Caco-2 (cell line): ENCODE measurements at regions not wholly inside any gene's neighbourhood (a gene's known extent, or its start where the extent isn't known, plus 50 kb on each side); places are given as distances from the start of the nearest gene placed in this dataset.

Source experiments
- BruUV-seq: library from RNA; stranded (reverse); fragments of 400-500 nt; replicated peaks from 2 replicates; lab custom pipeline; 2021; lab: Mats Ljungman, UMichigan
- CTCF ChIA-PET: fragments of 300-600 bp; sonication (Branson Sonifier 250); formaldehyde crosslinking; loops from one replicate; lab custom pipeline; 2022; ENCODE audit warnings: antibody characterized with exemption; lab: Charles Lee
- POLR2A ChIA-PET: fragments of 300-600 bp; sonication (Branson Sonifier 250); formaldehyde crosslinking; loops from one replicate; lab custom pipeline; 2022; ENCODE audit warnings: antibody characterized with exemption; lab: Charles Lee
- DNase-seq, 2 experiments: peaks; one replicate each; pipeline versions ENCODE4 v3.0.0 to v3.0.0-alpha.2; 2020 to 2022
- H3K27me3 ChIP-seq: replicated peaks from 2 replicates; pipeline ENCODE4 v1.6.0; 2011; ENCODE audit warnings: low read length; ENCODE audit not compliant: control insufficient read depth, insufficient read depth
- H3K36me3 ChIP-seq: 2 replicates; pipeline ENCODE4 v1.5.1; 2011; ENCODE audit warnings: low read length; ENCODE audit not compliant: control insufficient read depth, insufficient read depth
- H3K4me1 ChIP-seq: fragments of 250-450 bp; sonication (Bioruptor Pico); 2 replicates; pipeline ENCODE4 v1.5.1; 2020; ENCODE audit warnings: mild to moderate bottlenecking
- H3K4me3 ChIP-seq: 2 replicates; pipeline ENCODE4 v1.5.1; 2011; ENCODE audit warnings: low read depth, mild to moderate bottlenecking, control low read depth, low read length
- H3K9me3 ChIP-seq: fragments of 250-450 bp; sonication (Bioruptor Pico); 2 replicates; pipeline ENCODE4 v1.5.1; 2020; ENCODE audit warnings: mild to moderate bottlenecking, moderate library complexity
- H3K27ac Mint-ChIP-seq: one replicate; pipeline ENCODE4 v1.8.0; 2022; ENCODE audit warnings: mixed read lengths; ENCODE audit not compliant: unreplicated experiment
- H3K27me3 Mint-ChIP-seq: one replicate; pipeline ENCODE4 v1.8.0; 2022; ENCODE audit warnings: mixed read lengths; ENCODE audit not compliant: insufficient read depth, unreplicated experiment
- H3K36me3 Mint-ChIP-seq: one replicate; pipeline ENCODE4 v1.8.0; 2022; ENCODE audit warnings: mild to moderate bottlenecking, mixed read lengths; ENCODE audit not compliant: insufficient read depth, unreplicated experiment
- H3K4me1 Mint-ChIP-seq: one replicate; pipeline ENCODE4 v1.8.0; 2022; ENCODE audit warnings: low read depth, mixed read lengths; ENCODE audit not compliant: unreplicated experiment
- H3K4me3 Mint-ChIP-seq: one replicate; pipeline ENCODE4 v1.8.0; 2022; ENCODE audit warnings: mild to moderate bottlenecking, moderate library complexity, mixed read lengths; ENCODE audit not compliant: unreplicated experiment
- H3K9me3 Mint-ChIP-seq: one replicate; pipeline ENCODE4 v1.8.0; 2022; ENCODE audit warnings: mixed read lengths; ENCODE audit not compliant: unreplicated experiment
- CTCF ChIP-seq, 2 experiments: fragments of 200-600 bp in 1 of 2; IDR thresholded peaks; 1 replicate in 1 of 2; 2 replicates in 1 of 2; pipeline versions ENCODE4 v1.5.1 to v1.8.0; 2011 to 2022; ENCODE audit warnings: antibody characterized with exemption in 1 of 2, control low read depth in 1 of 2, inconsistent platforms in 1 of 2, low read depth in 1 of 2, low read length in 1 of 2, mild to moderate bottlenecking in 1 of 2, moderate library complexity in 1 of 2; ENCODE audit not compliant: insufficient read depth in 1 of 2, severe bottlenecking in 1 of 2, unreplicated experiment in 1 of 2
- intact Hi-C: fragments of 100-400 bp; cut with micrococcal nuclease; formaldehyde crosslinking; loops from one replicate; pipeline ENCODE4 v1.10.0; 2022; ENCODE audit not compliant: unreplicated experiment

- POLR2A ChIA-PET: no interaction called here
- Histone ChIP-seq H3K9me3 (no peaks in the 10 kb centered on the region), H3K4me1 (no peaks in the 10 kb centered on the region), H3K27me3 (no peaks in the 10 kb centered on the region), H3K36me3 (no peaks in the 10 kb centered on the region), H3K4me3 (no peak overlapping the region)
- no peak for DNase-seq
- Mint-ChIP-seq H3K4me1 (no peaks in the 10 kb centered on the region), H3K9me3 (no peaks in the 10 kb centered on the region), H3K36me3 (no peaks in the 10 kb centered on the region), H3K27me3 (no peaks in the 10 kb centered on the region), H3K4me3 (no peak overlapping the region), H3K27ac (no peak overlapping the region)
- intact Hi-C loops: loop anchor here (10.0 kb wide), 1 partner anchor 438 kb away; no protein-coding TSS in a partner anchor
- no peak for TF ChIP-seq CTCF (IDR thresholded peaks at IDR 0.05; ENCODE audit: insufficient read depth in 1 of 2, low read depth in 1 of 2, low read length in 1 of 2, severe bottlenecking in 1 of 2, unreplicated experiment in 1 of 2)
- CTCF ChIA-PET: no interaction called here
- no TSS peak for BruUV-seq
Observed at GRCh38 chr21:35406635-35407034, 357.5 kb upstream of the RUNX1 start.

DNA sequence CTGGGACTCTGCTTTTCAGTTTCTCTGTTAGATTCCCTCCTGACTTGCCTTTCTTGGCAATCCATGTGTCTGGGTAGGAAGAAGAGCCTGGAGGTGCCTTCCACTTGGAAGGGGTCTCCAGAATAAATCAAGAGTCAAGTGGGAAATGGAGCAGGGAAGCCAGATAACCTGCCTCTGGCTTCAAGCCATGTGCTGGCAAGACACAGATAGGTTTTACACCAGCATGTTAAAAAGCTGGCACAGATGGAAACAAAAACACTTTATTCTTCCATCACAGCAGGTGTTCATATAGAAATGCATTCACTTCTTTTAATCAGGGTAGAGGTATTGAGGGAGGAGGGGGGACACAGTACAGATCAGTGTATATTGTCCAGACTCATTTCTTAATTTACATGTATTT lies 356.9 kb upstream of the RUNX1 start:
- POLR2A ChIA-PET: no interaction called here
- Histone ChIP-seq H3K9me3 (no peaks in the 10 kb centered on the region), H3K4me3 (no peak overlapping the region)

GRCh38 chr21:35404247-35404646 lies 355.1 kb upstream of the RUNX1 start:
- no peak for DNase-seq
- CTCF ChIA-PET: no interaction called here
- no peaks in the 10 kb centered on the region for H3K36me3 Mint-ChIP-seq
- H3K4me1 ChIP-seq: 0 out of 2 replicates have a peak, but pooled peaks cover 4% of the 10 kb centered on the region
- no peaks in the 10 kb centered on the region for H3K27me3 ChIP-seq
- H3K9me3 ChIP-seq: no peaks in the 10 kb centered on the region
- BruUV-seq: no TSS peak
- H3K27ac Mint-ChIP-seq: no peak overlapping the region
- no peaks in the 10 kb centered on the region for H3K27me3 Mint-ChIP-seq
- no peaks in the 10 kb centered on the region for H3K4me1 Mint-ChIP-seq
- H3K4me3 Mint-ChIP-seq: no peak overlapping the region
- no peaks in the 10 kb centered on the region for H3K36me3 ChIP-seq
- POLR2A ChIA-PET: no interaction called here
- H3K9me3 Mint-ChIP-seq: no peaks in the 10 kb centered on the region
- intact Hi-C loops: loop anchor here (5.0 to 10.0 kb wide), 3 partner anchors 352 to 623 kb away; no protein-coding TSS in a partner anchor
- H3K4me3 ChIP-seq: no peak overlapping the region
- no peak for TF ChIP-seq CTCF (IDR thresholded peaks at IDR 0.05; ENCODE audit: insufficient read depth in 1 of 2, low read depth in 1 of 2, low read length in 1 of 2, severe bottlenecking in 1 of 2, unreplicated experiment in 1 of 2)

More for the DNA sequence above, 356.9 kb upstream of the RUNX1 start:
- H3K27me3 ChIP-seq: no peaks in the 10 kb centered on the region
- CTCF ChIA-PET: no interaction called here
- H3K4me1 ChIP-seq: no peaks in the 10 kb centered on the region
- H3K4me3 Mint-ChIP-seq: no peak overlapping the region
- H3K36me3 Mint-ChIP-seq: no peaks in the 10 kb centered on the region
- no peaks in the 10 kb centered on the region for H3K9me3 Mint-ChIP-seq
- no peak overlapping the region for H3K27ac Mint-ChIP-seq
- intact Hi-C loops: loop anchor here (10.0 kb wide), 1 partner anchor 439 kb away; no protein-coding TSS in a partner anchor
- no peaks in the 10 kb centered on the region for H3K27me3 Mint-ChIP-seq
- no peaks in the 10 kb centered on the region for H3K36me3 ChIP-seq
- no peaks in the 10 kb centered on the region for H3K4me1 Mint-ChIP-seq
- DNase-seq: no peak
- no peak for TF ChIP-seq CTCF (IDR thresholded peaks at IDR 0.05; ENCODE audit: insufficient read depth in 1 of 2, low read depth in 1 of 2, low read length in 1 of 2, severe bottlenecking in 1 of 2, unreplicated experiment in 1 of 2)
- BruUV-seq: no TSS peak
